GM12878 (cell line): ENCODE measurements at regions not wholly inside any gene's neighbourhood (a gene's known extent, or its start where the extent isn't known, plus 50 kb on each side); places are given as distances from the start of the nearest gene placed in this dataset.

Source experiments
- ATAC-seq: fragments of 200-7000 bp; cut with Tn5 transposase; 3 replicates; pipeline ENCODE4 v1.9.1; 2020; ENCODE audit warnings: mild to moderate bottlenecking, moderate library complexity
- BruUV-seq: library from RNA; stranded (reverse); fragments of 400-500 nt; replicated peaks from 2 replicates; lab custom pipeline; 2021; lab: Mats Ljungman, UMichigan
- CTCF ChIA-PET: fragments of 300-600 bp; sonication (Branson Sonifier 250); formaldehyde crosslinking; extraction: SDS; loops from one replicate; lab custom pipeline; 2021; ENCODE audit warnings: inconsistent platforms; lab: Yijun Ruan, JAX
- POLR2A ChIA-PET: fragments of 350-600 bp; formaldehyde crosslinking; extraction: SDS; loops from one replicate; lab custom pipeline; 2021; ENCODE audit warnings: inconsistent platforms; lab: Charles Lee
- RAD21 ChIA-PET: fragments of 300-600 bp; sonication (Branson Sonifier 250); formaldehyde crosslinking; loops from one replicate; lab custom pipeline; 2023; ENCODE audit warnings: antibody characterized with exemption; ENCODE audit not compliant: unreplicated experiment; lab: Charles Lee
- SMC1A ChIA-PET: fragments of 300-600 bp; sonication (Branson Sonifier 250); formaldehyde crosslinking; loops from one replicate; lab custom pipeline; 2023; ENCODE audit not compliant: unreplicated experiment, uncharacterized antibody; lab: Charles Lee
- DNase-seq: peaks from one replicate; pipeline ENCODE4 v3.0.0-alpha.2; 2011; ENCODE audit warnings: low read depth, low spot score
- FAIRE-seq: peaks from 3 replicates; lab custom pipeline; 2011; peaks lifted over from hg19 to GRCh38; lab: Jason Lieb, UNC
- H2AFZ ChIP-seq: 2 replicates; pipeline ENCODE4 v1.6.0; 2011; ENCODE audit warnings: low read depth, low read length, control low read depth; ENCODE audit not compliant: control insufficient read depth
- H3K27ac ChIP-seq: 2 replicates; pipeline ENCODE4 v1.5.1; 2011; ENCODE audit warnings: control low read depth; ENCODE audit not compliant: control insufficient read depth, insufficient read depth
- H3K27me3 ChIP-seq, 2 experiments: replicated peaks in 1 of 2; 2 replicates each; pipeline versions ENCODE4 v1.6.0 to v1.6.1; 2011; ENCODE audit warnings: low read length in 1 of 2; ENCODE audit not compliant: control insufficient read depth in 2 of 2, insufficient read depth in 2 of 2
- H3K36me3 ChIP-seq, 2 experiments: 2 replicates each; pipeline ENCODE4 v1.5.1; 2011; ENCODE audit warnings: low read length in 1 of 2; ENCODE audit not compliant: control insufficient read depth in 2 of 2, insufficient read depth in 2 of 2
- H3K4me1 ChIP-seq: 2 replicates; pipeline ENCODE4 v1.6.1; 2011; ENCODE audit warnings: mild to moderate bottlenecking, low read length, moderate library complexity, mixed read lengths; ENCODE audit not compliant: control insufficient read depth, insufficient read depth
- H3K4me2 ChIP-seq: 2 replicates; pipeline ENCODE4 v1.6.0; 2011; ENCODE audit warnings: control low read depth; ENCODE audit not compliant: control insufficient read depth, insufficient read depth
- H3K4me3 ChIP-seq: fragments of 200-600 bp; sonication (generic); 2 replicates; pipeline ENCODE4 v1.5.1; 2016
- H3K79me2 ChIP-seq: 2 replicates; pipeline ENCODE4 v1.6.0; 2011; ENCODE audit warnings: low read length; ENCODE audit not compliant: control insufficient read depth, insufficient read depth
- H3K9ac ChIP-seq: 2 replicates; pipeline ENCODE4 v1.8.0; 2011; ENCODE audit warnings: low read length, control low read depth, mixed read lengths; ENCODE audit not compliant: control insufficient read depth, insufficient read depth
- H3K9me3 ChIP-seq: replicated peaks from 3 replicates; pipeline ENCODE4 v1.5.1; 2011; ENCODE audit warnings: mild to moderate bottlenecking, low read length; ENCODE audit not compliant: control insufficient read depth, insufficient read depth
- H4K20me1 ChIP-seq: 2 replicates; pipeline ENCODE4 v1.6.0; 2011; ENCODE audit not compliant: control insufficient read depth, insufficient read depth
- ASH2L ChIP-seq: fragments of 300-600, 200-600 bp; sonication (generic); IDR thresholded peaks from 2 replicates; pipeline ENCODE4 v1.6.1; 2017; ENCODE audit warnings: low read depth, mild to moderate bottlenecking, borderline replicate concordance
- BRCA1 ChIP-seq: IDR thresholded peaks from 2 replicates; pipeline ENCODE4 v1.6.1; 2011; ENCODE audit warnings: low read depth, low read length, improper control_type of control experiment
- CBFB ChIP-seq: IDR thresholded peaks from 2 replicates; pipeline ENCODE4 v1.6.1; 2016; ENCODE audit warnings: antibody characterized with exemption, low read depth
- CEBPB ChIP-seq, 2 experiments: fragments of 150-350 bp in 1 of 2; IDR thresholded peaks; 2 replicates each; pipeline ENCODE4 v1.6.1; 2012 to 2014; ENCODE audit warnings: low read depth in 2 of 2, low read length in 2 of 2, borderline replicate concordance in 1 of 2, inconsistent platforms in 1 of 2
- EED ChIP-seq: sonication (generic); IDR thresholded peaks from 2 replicates; pipeline ENCODE4 v1.6.1; 2016; ENCODE audit warnings: antibody characterized with exemption, low read depth
- FOXM1 ChIP-seq: IDR thresholded peaks from 2 replicates; pipeline ENCODE4 v1.6.1; 2012; ENCODE audit warnings: low read depth, mild to moderate bottlenecking, inconsistent platforms, low read length, moderate library complexity
- GABPA ChIP-seq: IDR thresholded peaks from 2 replicates; pipeline ENCODE4 v1.6.1; 2014; ENCODE audit warnings: antibody characterized with exemption, low read depth, mild to moderate bottlenecking, inconsistent platforms
- IKZF2 ChIP-seq, 2 experiments: fragments of 450-650 bp; IDR thresholded peaks; 2 replicates each; pipeline ENCODE4 v1.6.1; 2017; ENCODE audit warnings: mild to moderate bottlenecking in 2 of 2, moderate library complexity in 2 of 2
- IRF4 ChIP-seq: IDR thresholded peaks from 2 replicates; pipeline ENCODE4 v1.6.1; 2011; ENCODE audit warnings: low read depth, low read length
- JUND ChIP-seq: IDR thresholded peaks from 2 replicates; pipeline ENCODE4 v1.6.1; 2012; ENCODE audit warnings: low read depth, mild to moderate bottlenecking, low read length, improper control_type of control experiment, moderate library complexity
- MXI1 ChIP-seq: fragments of 150-350 bp; IDR thresholded peaks from 2 replicates; pipeline ENCODE4 v1.6.1; 2011; ENCODE audit warnings: low read depth, mild to moderate bottlenecking, inconsistent platforms, low read length, improper control_type of control experiment
- NR2F1 ChIP-seq: fragments of 450-650 bp; conservative IDR thresholded peaks from 2 replicates; pipeline ENCODE4 v1.6.1; 2017; ENCODE audit warnings: mild to moderate bottlenecking
- PAX5 ChIP-seq: IDR thresholded peaks from 2 replicates; pipeline ENCODE4 v1.6.1; 2011; ENCODE audit warnings: low read depth, low read length, borderline replicate concordance
- PML ChIP-seq: IDR thresholded peaks from 2 replicates; pipeline ENCODE4 v1.6.1; 2012; ENCODE audit warnings: low read length, inconsistent platforms
- POLR2AphosphoS2 ChIP-seq: IDR thresholded peaks from 2 replicates; pipeline ENCODE4 v1.6.1; 2011; ENCODE audit warnings: low read depth, mild to moderate bottlenecking, low read length, improper control_type of control experiment, moderate library complexity
- RB1 ChIP-seq: fragments of 450-650 bp; formaldehyde crosslinking; IDR thresholded peaks from 2 replicates; pipeline ENCODE4 v1.6.1; 2017; ENCODE audit warnings: mild to moderate bottlenecking, borderline replicate concordance
- RBBP5 ChIP-seq: fragments of 200-600 bp; sonication (generic); conservative IDR thresholded peaks from 2 replicates; pipeline ENCODE4 v1.6.1; 2016
- TBL1XR1 ChIP-seq: IDR thresholded peaks from 2 replicates; pipeline ENCODE4 v1.6.1; 2012; ENCODE audit warnings: low read depth, low read length, improper control_type of control experiment
- WGBS: methylation state at CpG from one replicate; pipeline ENCODE4 v1.1.6; 2016; ENCODE audit warnings: low lambda C conversion rate; ENCODE audit not compliant: insufficient replicate concordance, insufficient coverage; ENCODE audit errors: missing lambda C conversion rate; 5-methylcytosine and 5-hydroxymethylcytosine counted together
- in situ Hi-C: fragments of 300-500 bp; cut with MboI; formaldehyde crosslinking; loops from 9 replicates; pipeline ENCODE4 v1.14.3; 2018; ENCODE audit warnings: mixed read lengths
- intact Hi-C: fragments of 100-400 bp; cut with micrococcal nuclease; formaldehyde crosslinking; loops from one replicate; pipeline ENCODE4 v1.14.2; 2022; ENCODE audit not compliant: unreplicated experiment
- TF ChIP-seq, protein P1 (sequence below): fragments of 450-650 bp; IDR thresholded peaks from 2 replicates; pipeline ENCODE4 v1.6.1; 2014; ENCODE audit warnings: mild to moderate bottlenecking
- TF ChIP-seq, protein P2 (sequence below): fragments of 450-650 bp; IDR thresholded peaks from 2 replicates; pipeline ENCODE4 v1.6.1; 2016; ENCODE audit warnings: mild to moderate bottlenecking

DNA sequence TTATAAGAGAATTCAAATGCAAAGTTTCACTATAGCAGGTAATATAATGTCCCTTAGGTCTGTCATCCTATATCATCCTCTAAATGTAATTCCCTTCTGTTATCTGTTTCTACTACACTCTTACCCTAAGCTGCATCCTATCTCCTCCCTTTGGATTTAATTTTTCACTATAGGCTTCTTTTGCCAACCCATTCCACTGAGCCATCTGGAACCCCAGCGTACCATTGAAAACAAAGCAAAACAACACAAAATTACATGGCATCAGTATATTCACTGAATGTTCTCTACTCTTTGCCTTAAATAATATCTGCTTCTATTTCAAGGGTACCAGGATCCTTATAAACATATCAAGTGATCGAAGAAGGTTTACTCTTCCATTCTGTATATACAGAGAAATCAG is 1530.2 kb upstream of the LRRTM3 start:
- Histone ChIP-seq H3K27ac (no peak overlapping the region), H3K79me2 (no peaks in the 10 kb centered on the region), H3K36me3 (no peaks in the 10 kb centered on the region), H3K4me3 (no peak overlapping the region), H2AFZ (no peak overlapping the region), H3K4me2 (no peak overlapping the region), H3K4me1 (no peaks in the 10 kb centered on the region), H3K27me3 (no peaks in the 10 kb centered on the region), H3K9me3 (no peaks in the 10 kb centered on the region), H3K9ac (no peak overlapping the region), H4K20me1 (no peaks in the 10 kb centered on the region)
- 3% methylated on average over 2 of the region's 2 CpGs for WGBS
- FAIRE-seq (no peak), ATAC-seq (no peak), DNase-seq (no peak)
- TF ChIP-seq GABPA (no peak), IRF4 (no peak), NR2F1 (no peak), PML (no peak), BRCA1 (no peak), EED (no peak), MXI1 (no peak), POLR2AphosphoS2 (no peak), IKZF2 (IDR thresholded peaks at IDR 0.05) (no peak), RBBP5 (no peak), RB1 (no peak), JUND (no peak), CEBPB (IDR thresholded peaks at IDR 0.05; ENCODE audit: borderline replicate concordance in 1 of 2, low read depth in 2 of 2, low read length in 2 of 2) (no peak), PAX5 (no peak), FOXM1 (no peak), ASH2L (no peak), TBL1XR1 (no peak), CBFB (no peak)
- TF ChIP-seq, protein P1, sequence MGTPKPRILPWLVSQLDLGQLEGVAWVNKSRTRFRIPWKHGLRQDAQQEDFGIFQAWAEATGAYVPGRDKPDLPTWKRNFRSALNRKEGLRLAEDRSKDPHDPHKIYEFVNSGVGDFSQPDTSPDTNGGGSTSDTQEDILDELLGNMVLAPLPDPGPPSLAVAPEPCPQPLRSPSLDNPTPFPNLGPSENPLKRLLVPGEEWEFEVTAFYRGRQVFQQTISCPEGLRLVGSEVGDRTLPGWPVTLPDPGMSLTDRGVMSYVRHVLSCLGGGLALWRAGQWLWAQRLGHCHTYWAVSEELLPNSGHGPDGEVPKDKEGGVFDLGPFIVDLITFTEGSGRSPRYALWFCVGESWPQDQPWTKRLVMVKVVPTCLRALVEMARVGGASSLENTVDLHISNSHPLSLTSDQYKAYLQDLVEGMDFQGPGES: no peak
- TF ChIP-seq, protein P2, sequence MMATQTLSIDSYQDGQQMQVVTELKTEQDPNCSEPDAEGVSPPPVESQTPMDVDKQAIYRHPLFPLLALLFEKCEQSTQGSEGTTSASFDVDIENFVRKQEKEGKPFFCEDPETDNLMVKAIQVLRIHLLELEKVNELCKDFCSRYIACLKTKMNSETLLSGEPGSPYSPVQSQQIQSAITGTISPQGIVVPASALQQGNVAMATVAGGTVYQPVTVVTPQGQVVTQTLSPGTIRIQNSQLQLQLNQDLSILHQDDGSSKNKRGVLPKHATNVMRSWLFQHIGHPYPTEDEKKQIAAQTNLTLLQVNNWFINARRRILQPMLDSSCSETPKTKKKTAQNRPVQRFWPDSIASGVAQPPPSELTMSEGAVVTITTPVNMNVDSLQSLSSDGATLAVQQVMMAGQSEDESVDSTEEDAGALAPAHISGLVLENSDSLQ: no peak
- no TSS peak for BruUV-seq
- in situ Hi-C loops (no loop called here), intact Hi-C loops (no loop called here)
- ChIA-PET POLR2A (no interaction called here), RAD21 (no interaction called here), SMC1A (interaction anchor here (0.9 kb wide), 2 partner anchors 13 to 35 kb away, joined by 3 read pairs; no protein-coding TSS in a partner anchor), CTCF (no interaction called here)
